CD14-positive monocyte (primary cell): ENCODE measurements at regions not wholly inside any gene's neighbourhood (a gene's known extent, or its start where the extent isn't known, plus 50 kb on each side); places are given as distances from the start of the nearest gene placed in this dataset.

ENCODE experiments used
- DNase-seq, 3 donors: peaks; one replicate each; pipeline ENCODE4 v3.0.0-alpha.2; 2011 to 2022
- H2AFZ ChIP-seq: 2 replicates; pipeline ENCODE4 v1.6.0; 2012; ENCODE audit warnings: mild to moderate bottlenecking, low read depth, low read length, inconsistent platforms; ENCODE audit not compliant: insufficient read depth, poor library complexity, severe bottlenecking
- H3K27ac ChIP-seq, 2 donors: 1 replicate in 1 of 2; 2 replicates in 1 of 2; pipeline ENCODE4 v1.5.1; 2012 to 2013; ENCODE audit warnings: low read length in 2 of 2, control low read depth in 1 of 2, inconsistent platforms in 1 of 2, low read depth in 1 of 2, mild to moderate bottlenecking in 1 of 2
- H3K27me3 ChIP-seq, 2 donors: one replicate each; pipeline versions ENCODE4 v1.6.0 to v1.6.1; 2011 to 2013; ENCODE audit warnings: low read length in 2 of 2; ENCODE audit not compliant: control insufficient read depth in 2 of 2, insufficient read depth in 2 of 2
- H3K36me3 ChIP-seq, 2 donors: replicated peaks in 1 of 2; 1 replicate in 1 of 2; 2 replicates in 1 of 2; pipeline versions ENCODE4 v1.5.1 to v1.6.1; 2012 to 2013; ENCODE audit warnings: low read length in 2 of 2, control low read depth in 1 of 2, inconsistent platforms in 1 of 2, mild to moderate bottlenecking in 1 of 2; ENCODE audit not compliant: insufficient read depth in 2 of 2, control insufficient read depth in 1 of 2
- H3K4me1 ChIP-seq, 2 donors: 1 replicate in 1 of 2; 2 replicates in 1 of 2; pipeline versions ENCODE4 v1.5.1 to v1.6.1; 2012 to 2013; ENCODE audit warnings: low read length in 2 of 2, control low read depth in 1 of 2, inconsistent platforms in 1 of 2, mild to moderate bottlenecking in 1 of 2, moderate library complexity in 1 of 2; ENCODE audit not compliant: insufficient read depth in 2 of 2, control insufficient read depth in 1 of 2
- H3K4me2 ChIP-seq: replicated peaks from 2 replicates; pipeline ENCODE3; 2012; ENCODE audit warnings: low read length, moderate library complexity, mild to moderate bottlenecking; ENCODE audit not compliant: poor library complexity, severe bottlenecking; ENCODE audit errors: extremely low read depth
- H3K4me3 ChIP-seq, 3 experiments: fragments of 200-600 bp in 1 of 3; sonication (generic) in 1 of 3; replicated peaks in 1 of 3; 1 replicate in 2 of 3; 2 replicates in 1 of 3; pipeline ENCODE4 v1.5.1; 2011 to 2013; ENCODE audit warnings: low read length in 3 of 3, mild to moderate bottlenecking in 3 of 3, control low read depth in 2 of 3, low read depth in 2 of 3, inconsistent platforms in 1 of 3, moderate library complexity in 1 of 3
- H3K79me2 ChIP-seq: 2 replicates; pipeline ENCODE4 v1.6.0; 2012; ENCODE audit warnings: mild to moderate bottlenecking, control low read depth, inconsistent platforms, low read length, moderate library complexity; ENCODE audit not compliant: insufficient read depth
- H3K9ac ChIP-seq: 2 replicates; pipeline ENCODE4 v1.6.0; 2017; ENCODE audit warnings: low read length, mild to moderate bottlenecking; ENCODE audit not compliant: insufficient read depth, poor library complexity, severe bottlenecking
- H3K9me3 ChIP-seq, 2 donors: replicated peaks in 1 of 2; 1 replicate in 1 of 2; 2 replicates in 1 of 2; pipeline versions ENCODE4 v1.5.1 to v1.6.1; 2012 to 2013; ENCODE audit warnings: low read length in 2 of 2, control low read depth in 1 of 2; ENCODE audit not compliant: control insufficient read depth in 1 of 2, insufficient read depth in 1 of 2
- H4K20me1 ChIP-seq: 2 replicates; pipeline ENCODE4 v1.6.0; 2012; ENCODE audit warnings: mild to moderate bottlenecking, low read length, control low read depth, moderate library complexity; ENCODE audit not compliant: insufficient read depth
- H3K27ac Mint-ChIP-seq, 7 donors: one replicate each; pipeline ENCODE4 v1.8.0; 2020; ENCODE audit warnings: mild to moderate bottlenecking in 7 of 7, mixed read lengths in 7 of 7, moderate library complexity in 6 of 7, inconsistent platforms in 2 of 7
- H3K27me3 Mint-ChIP-seq, 3 donors: one replicate each; pipeline ENCODE4 v1.8.0; 2021 to 2022; ENCODE audit warnings: low read depth in 3 of 3, mild to moderate bottlenecking in 3 of 3, mixed read lengths in 3 of 3, moderate library complexity in 3 of 3, inconsistent platforms in 1 of 3
- H3K36me3 Mint-ChIP-seq, 2 donors: one replicate each; pipeline ENCODE4 v1.8.0; 2020; ENCODE audit warnings: mixed read lengths in 2 of 2, inconsistent platforms in 1 of 2, mild to moderate bottlenecking in 1 of 2
- H3K4me1 Mint-ChIP-seq: one replicate; pipeline ENCODE4 v1.8.0; 2020; ENCODE audit warnings: mild to moderate bottlenecking, mixed read lengths
- H3K4me3 Mint-ChIP-seq, 2 donors: one replicate each; pipeline ENCODE4 v1.8.0; 2020; ENCODE audit warnings: mild to moderate bottlenecking in 2 of 2, mixed read lengths in 2 of 2, moderate library complexity in 1 of 2
- H3K9me3 Mint-ChIP-seq, 7 donors: one replicate each; pipeline ENCODE4 v1.8.0; 2020 to 2022; ENCODE audit warnings: mixed read lengths in 7 of 7, mild to moderate bottlenecking in 6 of 7, moderate library complexity in 6 of 7, inconsistent platforms in 2 of 7
- CTCF ChIP-seq: fragments of 200-600 bp; IDR thresholded peaks from one replicate; pipeline ENCODE4 v1.8.0; 2022; ENCODE audit warnings: antibody characterized with exemption, mild to moderate bottlenecking
- whole genome bisulfite sequencing: methylation state at CpG from one replicate; pipeline ENCODE4 v1.1.5; 2013; ENCODE audit warnings: missing lambda C conversion rate; ENCODE audit not compliant: insufficient coverage; 5-methylcytosine and 5-hydroxymethylcytosine counted together
- intact Hi-C, 2 donors: fragments of 100-400 bp; cut with micrococcal nuclease; formaldehyde crosslinking; loops; one replicate each; pipeline versions ENCODE4 v1.15.0 to v1.15.1; 2023

DNA sequence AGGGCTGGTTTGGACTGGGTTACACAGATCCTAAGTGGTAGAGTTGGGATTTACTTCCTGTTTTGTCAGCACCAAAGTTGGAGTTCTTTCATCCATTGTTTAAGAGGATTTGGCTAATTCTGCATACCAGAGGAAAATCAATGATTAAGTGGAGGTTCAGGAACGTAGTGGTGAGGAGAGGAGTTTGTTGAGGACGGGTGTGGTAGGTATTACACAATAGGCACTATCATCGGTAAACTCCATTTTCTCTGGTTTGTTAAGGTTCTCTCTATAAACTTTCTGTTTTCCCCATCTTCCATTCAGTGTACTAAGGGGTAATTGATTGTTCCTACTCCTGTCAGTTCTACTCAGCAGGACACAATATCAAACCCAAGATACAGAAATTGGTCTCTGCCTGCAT is 107.5 kb upstream of the VCX2 start:
- H3K27ac Mint-ChIP-seq: no peak overlapping the region

DNA sequence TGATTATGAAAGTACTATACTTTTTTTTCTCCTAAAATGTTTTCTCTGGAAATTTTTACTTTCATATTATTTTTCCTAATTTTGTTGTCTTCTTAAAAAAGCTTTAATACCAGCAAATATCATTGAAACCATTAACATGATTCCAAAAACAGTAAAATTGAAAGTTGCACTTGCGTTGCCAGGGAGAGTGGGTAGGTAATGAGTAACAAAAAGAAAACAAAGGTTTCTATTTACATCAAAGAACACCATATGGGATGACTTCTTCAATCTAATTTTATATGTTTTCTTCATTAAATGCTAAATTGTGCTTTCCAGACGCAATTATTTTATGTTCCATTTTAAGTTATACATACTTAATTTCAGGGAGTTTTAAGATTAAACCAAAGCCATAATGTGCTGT is 108.3 kb upstream of the VCX2 start:
- no peaks in the 10 kb centered on the region for H3K4me1 ChIP-seq
- no peaks in the 10 kb centered on the region for H3K36me3 ChIP-seq
- peaks cover 4 to 6% of the 10 kb centered on the region in 2 donors for H3K9me3 ChIP-seq
- H3K9ac ChIP-seq: no peak overlapping the region
- H3K27ac ChIP-seq: no peak overlapping the region
- H3K4me1 Mint-ChIP-seq: no peaks in the 10 kb centered on the region
- H3K27ac Mint-ChIP-seq: no peak overlapping the region
- peaks cover 0 to 6% (median 3%) of the 10 kb centered on the region in 7 donors for H3K9me3 Mint-ChIP-seq
- H3K79me2 ChIP-seq: no peaks in the 10 kb centered on the region
- DNase-seq: no peak
- H2AFZ ChIP-seq: no peak overlapping the region
- H3K36me3 Mint-ChIP-seq: no peaks in the 10 kb centered on the region
- no peak overlapping the region for H3K4me3 ChIP-seq
- no CpG with 5 or more reads among the region's 2 CpGs for WGBS
- TF ChIP-seq CTCF: no peak
- no peak overlapping the region for H3K4me3 Mint-ChIP-seq
- H4K20me1 ChIP-seq: no peaks in the 10 kb centered on the region
- intact Hi-C loops: no loop called here
- H3K27me3 ChIP-seq: no peaks in the 10 kb centered on the region
- no peaks in the 10 kb centered on the region for H3K27me3 Mint-ChIP-seq
- H3K4me2 ChIP-seq: no peak overlapping the region

More for the DNA sequence above, 107.5 kb upstream of the VCX2 start:
- H3K4me2 ChIP-seq: no peak overlapping the region
- no peaks in the 10 kb centered on the region for H3K4me1 Mint-ChIP-seq
- no peak overlapping the region for H3K4me3 ChIP-seq
- H3K27me3 Mint-ChIP-seq: no peaks in the 10 kb centered on the region
- no peaks in the 10 kb centered on the region for H3K27me3 ChIP-seq
- WGBS: no CpG with 5 or more reads among the region's 3 CpGs
- no peaks in the 10 kb centered on the region for H3K79me2 ChIP-seq
- H4K20me1 ChIP-seq: no peaks in the 10 kb centered on the region
- intact Hi-C loops: no loop called here
- no peak overlapping the region for H2AFZ ChIP-seq
- H3K9ac ChIP-seq: no peak overlapping the region
- no peaks in the 10 kb centered on the region for H3K4me1 ChIP-seq
- no peaks in the 10 kb centered on the region for H3K36me3 ChIP-seq
- no peak for DNase-seq
- no peaks in the 10 kb centered on the region for H3K36me3 Mint-ChIP-seq
- peaks cover 2 to 6% (median 3%) of the 10 kb centered on the region in 7 donors for H3K9me3 Mint-ChIP-seq
- H3K27ac ChIP-seq: no peak overlapping the region
- H3K9me3 ChIP-seq: peaks cover 4 to 6% of the 10 kb centered on the region in 2 donors
- no peak overlapping the region for H3K4me3 Mint-ChIP-seq
- TF ChIP-seq CTCF: no peak
